GM19467 (cell line): ENCODE measurements at regions not wholly inside any gene's neighbourhood (a gene's known extent, or its start where the extent isn't known, plus 50 kb on each side); places are given as distances from the start of the nearest gene placed in this dataset.
"Not testable (repeated sequence)": the region's sequence is repeated elsewhere in the genome, so short reads cannot be mapped to it uniquely, and the experiment has no call there.

Source experiments
- ATAC-seq: cut with Tn5 transposase; IDR thresholded peaks from one replicate; pipeline ENCODE4 v1.9.1; 2021; ENCODE audit warnings: mild to moderate bottlenecking, moderate library complexity; ENCODE audit not compliant: unreplicated experiment

- ATAC-seq = no peak
Observed at GRCh38 chr13:75180805-75181455, 301.0 kb downstream of the TBC1D4 start.

GRCh38 chr13:75178436-75178835 is 303.5 kb downstream of the TBC1D4 start:
- ATAC-seq = no peak

- ATAC-seq = no peak
Observed at GRCh38 chr13:75175575-75175974, 306.4 kb downstream of the TBC1D4 start.

GRCh38 chr13:75175097-75175496 is 306.9 kb downstream of the TBC1D4 start:
- not testable (repeated sequence) for ATAC-seq

- ATAC-seq = no peak
Observed at GRCh38 chr13:75174481-75174880, 307.5 kb downstream of the TBC1D4 start.

GRCh38 chr13:75173457-75174356 is 308.3 kb downstream of the TBC1D4 start:
- no peak for ATAC-seq

- no peak for ATAC-seq
Observed at GRCh38 chr13:75170311-75170710, 311.7 kb downstream of the TBC1D4 start.

- ATAC-seq = no peak
Observed at GRCh38 chr13:75165543-75166230, 316.3 kb downstream of the TBC1D4 start.

- no peak for ATAC-seq
Observed at GRCh38 chr13:75161804-75162203, 320.2 kb downstream of the TBC1D4 start.

- no peak for ATAC-seq
Observed at GRCh38 chr13:75160984-75161383, 321.0 kb downstream of the TBC1D4 start.

GRCh38 chr13:75154331-75154730 is 327.6 kb downstream of the TBC1D4 start:
- ATAC-seq = no peak

- ATAC-seq = no peak
Observed at GRCh38 chr13:75153834-75154233, 328.1 kb downstream of the TBC1D4 start.

- no peak for ATAC-seq
Observed at GRCh38 chr13:75153386-75153785, 328.6 kb downstream of the TBC1D4 start.

GRCh38 chr13:75151081-75151643 is 330.8 kb downstream of the TBC1D4 start:
- ATAC-seq = no peak

GRCh38 chr13:75149776-75150175 is 332.2 kb downstream of the TBC1D4 start:
- ATAC-seq = no peak

GRCh38 chr13:75147946-75148345 is 334.0 kb downstream of the TBC1D4 start:
- no peak for ATAC-seq

GRCh38 chr13:75146436-75146835 is 335.5 kb downstream of the TBC1D4 start:
- ATAC-seq = no peak

GRCh38 chr13:75145927-75146326 is 336.0 kb downstream of the TBC1D4 start:
- no peak for ATAC-seq

- ATAC-seq = no peak
Observed at GRCh38 chr13:75139291-75139690, 342.7 kb downstream of the TBC1D4 start.

- no peak for ATAC-seq
Observed at GRCh38 chr13:75137911-75138571, 343.9 kb downstream of the TBC1D4 start.

GRCh38 chr13:75136151-75136550 is 345.8 kb downstream of the TBC1D4 start:
- ATAC-seq = no peak
